ENCODE measurements at regions not wholly inside any gene's neighbourhood (a gene's known extent, or its start where the extent isn't known, plus 50 kb on each side); places are given as distances from the start of the nearest gene placed in this dataset.
"Not testable (repeated sequence)": the region's sequence is repeated elsewhere in the genome, so short reads cannot be mapped to it uniquely, and the experiment has no call there.

- DNase-seq = no peak
Observed at GRCh38 chr2:228782281-228782680, 488.8 kb downstream of the PID1 start.

- DNase-seq = no peak
Observed at GRCh38 chr2:228777855-228778355, 493.2 kb downstream of the PID1 start.

GRCh38 chr2:228774548-228774947 lies 496.5 kb downstream of the PID1 start:
- no peak for DNase-seq

GRCh38 chr2:228771774-228772173 lies 499.3 kb downstream of the PID1 start:
- DNase-seq = no peak

- DNase-seq = no peak
Observed at GRCh38 chr2:228771315-228771714, 499.8 kb downstream of the PID1 start.

GRCh38 chr2:228768818-228769217 lies 502.3 kb downstream of the PID1 start:
- no peak for DNase-seq

- not testable (repeated sequence) for DNase-seq
Observed at GRCh38 chr2:228768141-228768540, 502.9 kb downstream of the PID1 start.

- DNase-seq = no peak
Observed at GRCh38 chr2:228767196-228767595, 503.9 kb downstream of the PID1 start.

- DNase-seq = peak; percentile 99
Observed at GRCh38 chr2:228763379-228763981, 507.6 kb downstream of the PID1 start.

GRCh38 chr2:228762565-228762964 lies 508.5 kb downstream of the PID1 start:
- no peak for DNase-seq

GRCh38 chr2:228755661-228756060 lies 515.4 kb downstream of the PID1 start:
- DNase-seq = not testable (repeated sequence)

- no peak for DNase-seq
Observed at GRCh38 chr2:228747483-228747882, 523.6 kb downstream of the PID1 start.

- no peak for DNase-seq
Observed at GRCh38 chr2:228738671-228739380, 532.3 kb downstream of the PID1 start.

GRCh38 chr2:228735697-228736096 lies 535.4 kb downstream of the PID1 start:
- DNase-seq = no peak

- no peak for DNase-seq
Observed at GRCh38 chr2:228731517-228731916, 539.6 kb downstream of the PID1 start.

- DNase-seq = no peak
Observed at GRCh38 chr2:228728961-228729360, 542.1 kb downstream of the PID1 start.

GRCh38 chr2:228725031-228725430 lies 543.5 kb upstream of the SPHKAP start:
- DNase-seq = no peak

GRCh38 chr2:228723599-228723998 lies 542.1 kb upstream of the SPHKAP start:
- DNase-seq = no peak

GRCh38 chr2:228722311-228722710 lies 540.8 kb upstream of the SPHKAP start:
- DNase-seq = no peak

GRCh38 chr2:228720895-228721294 lies 539.4 kb upstream of the SPHKAP start:
- no peak for DNase-seq

- no peak for DNase-seq
Observed at GRCh38 chr2:228709788-228710371, 528.4 kb upstream of the SPHKAP start.

GRCh38 chr2:228707846-228708245 lies 526.4 kb upstream of the SPHKAP start:
- DNase-seq = no peak

GRCh38 chr2:228705318-228705717 lies 523.8 kb upstream of the SPHKAP start:
- DNase-seq = no peak

- no peak for DNase-seq
Observed at GRCh38 chr2:228703152-228703551, 521.7 kb upstream of the SPHKAP start.
